Right forelimb (tissue), 1 donor: ENCODE measurements at regions not wholly inside any gene's neighbourhood (a gene's known extent, or its start where the extent isn't known, plus 50 kb on each side); places are given as distances from the start of the nearest gene placed in this dataset.

Source experiments
- DNase-seq: peaks from one replicate; pipeline ENCODE4 v3.0.0-alpha.2; 2018

- no peak for DNase-seq
These were observed 194.9 kb upstream of the RPS6KA3 start for GRCh38 chrX:20461576-20461975.

- DNase-seq = no peak
These were observed 194.3 kb upstream of the RPS6KA3 start for GRCh38 chrX:20461002-20461401.

GRCh38 chrX:20459410-20460350 lies 193.0 kb upstream of the RPS6KA3 start:
- DNase-seq = no peak

GRCh38 chrX:20456971-20457370 lies 190.3 kb upstream of the RPS6KA3 start:
- DNase-seq = no peak

GRCh38 chrX:20455001-20455400 lies 188.3 kb upstream of the RPS6KA3 start:
- DNase-seq = no peak

- no peak for DNase-seq
These were observed 187.4 kb upstream of the RPS6KA3 start for GRCh38 chrX:20454117-20454516.

- no peak for DNase-seq
These were observed 185.8 kb upstream of the RPS6KA3 start for GRCh38 chrX:20452487-20452886.

GRCh38 chrX:20451929-20452328 lies 185.2 kb upstream of the RPS6KA3 start:
- no peak for DNase-seq

GRCh38 chrX:20445109-20445508 lies 178.4 kb upstream of the RPS6KA3 start:
- no peak for DNase-seq

- peak; percentile 59 for DNase-seq
These were observed 175.9 kb upstream of the RPS6KA3 start for GRCh38 chrX:20442597-20442996.

GRCh38 chrX:20441123-20441522 lies 174.4 kb upstream of the RPS6KA3 start:
- DNase-seq = no peak

- no peak for DNase-seq
These were observed 172.3 kb upstream of the RPS6KA3 start for GRCh38 chrX:20438871-20439526.

- DNase-seq = no peak
These were observed 171.0 kb upstream of the RPS6KA3 start for GRCh38 chrX:20437683-20438082.

- DNase-seq = no peak
These were observed 169.2 kb upstream of the RPS6KA3 start for GRCh38 chrX:20435913-20436312.

GRCh38 chrX:20434986-20435385 lies 168.3 kb upstream of the RPS6KA3 start:
- no peak for DNase-seq

- DNase-seq = no peak
These were observed 166.7 kb upstream of the RPS6KA3 start for GRCh38 chrX:20433388-20433775.

GRCh38 chrX:20432746-20433387 lies 166.2 kb upstream of the RPS6KA3 start:
- DNase-seq = no peak

GRCh38 chrX:20432048-20432447 lies 165.3 kb upstream of the RPS6KA3 start:
- DNase-seq = no peak

GRCh38 chrX:20431486-20431885 lies 164.8 kb upstream of the RPS6KA3 start:
- no peak for DNase-seq

GRCh38 chrX:20427173-20427770 lies 160.6 kb upstream of the RPS6KA3 start:
- no peak for DNase-seq

- no peak for DNase-seq
These were observed 155.0 kb upstream of the RPS6KA3 start for GRCh38 chrX:20421697-20422096.

GRCh38 chrX:20421275-20421674 lies 154.6 kb upstream of the RPS6KA3 start:
- no peak for DNase-seq

- no peak for DNase-seq
These were observed 153.3 kb upstream of the RPS6KA3 start for GRCh38 chrX:20420058-20420457.
